Transverse colon (tissue), 4 donors: ENCODE measurements at regions not wholly inside any gene's neighbourhood (a gene's known extent, or its start where the extent isn't known, plus 50 kb on each side); places are given as distances from the start of the nearest gene placed in this dataset.

ENCODE experiments used
- DNase-seq: peaks from one replicate; pipeline ENCODE4 v3.0.0-alpha.2; 2019
- H3K27ac ChIP-seq, 4 donors: fragments of 200-600 bp; sonication (generic); 2 replicates each; pipeline ENCODE4 v1.5.1; 2016 to 2018; ENCODE audit warnings: inconsistent platforms in 4 of 4
- H3K27me3 ChIP-seq: fragments of 200-600 bp; sonication (generic); 2 replicates; pipeline ENCODE4 v1.5.1; 2017; ENCODE audit warnings: inconsistent platforms
- H3K36me3 ChIP-seq, 4 donors: fragments of 200-600 bp; sonication (generic); 2 replicates each; pipeline ENCODE4 v1.5.1; 2017 to 2019; ENCODE audit warnings: inconsistent platforms in 4 of 4
- H3K4me1 ChIP-seq, 4 donors: fragments of 200-600 bp; sonication (generic); 2 replicates each; pipeline ENCODE4 v1.5.1; 2017 to 2020; ENCODE audit warnings: inconsistent platforms in 4 of 4
- H3K4me3 ChIP-seq, 4 donors: fragments of 200-600 bp; sonication (generic); 1 replicate in 1 of 4; 2 replicates in 3 of 4; pipeline versions ENCODE4 v1.5.1 to v1.6.1; 2017 to 2019; ENCODE audit warnings: inconsistent platforms in 4 of 4
- H3K9me3 ChIP-seq, 2 donors: fragments of 200-600 bp; sonication (generic); 2 replicates each; pipeline ENCODE4 v1.5.1; 2017 to 2019; ENCODE audit warnings: inconsistent platforms in 2 of 2
- CTCF ChIP-seq, 5 experiments: fragments of 200-600 bp in 3 of 5; fragments of 450-650 bp in 2 of 5; sonication (generic) in 3 of 5; IDR thresholded peaks; 1 replicate in 2 of 5; 2 replicates in 3 of 5; pipeline ENCODE4 v1.5.1; 2016 to 2017; ENCODE audit warnings: antibody characterized with exemption in 5 of 5, inconsistent platforms in 3 of 5, mild to moderate bottlenecking in 2 of 5, moderate library complexity in 1 of 5
- EP300 ChIP-seq: sonication (generic); formaldehyde crosslinking; IDR thresholded peaks from one replicate; pipeline ENCODE4 v1.6.1; 2017; ENCODE audit warnings: antibody characterized with exemption, low read depth
- POLR2A ChIP-seq: fragments of 450-650 bp; IDR thresholded peaks from one replicate; pipeline ENCODE4 v1.6.1; 2016; ENCODE audit warnings: antibody characterized with exemption, mild to moderate bottlenecking, moderate library complexity
- POLR2AphosphoS5 ChIP-seq, 3 donors: sonication (generic); formaldehyde crosslinking; IDR thresholded peaks; one replicate each; pipeline ENCODE4 v1.6.1; 2016; ENCODE audit warnings: antibody characterized with exemption in 3 of 3
- WGBS, 2 donors: methylation state at CpG; one replicate each; pipeline ENCODE4 v1.1.5; 2018; ENCODE audit warnings: low coverage in 1 of 2; 5-methylcytosine and 5-hydroxymethylcytosine counted together
- in situ Hi-C, 4 donors: fragments of 200-750 bp; cut with MboI; loops; one replicate each; pipeline versions ENCODE4 v1.15.0 to v1.15.1; 2017; ENCODE audit warnings: low sequenced_read_pairs in 3 of 4, low pct_ligation_motif_present in 1 of 4, low pct_unique_long_range_greater_than_20kb in 1 of 4
- intact Hi-C: fragments of 100-400 bp; cut with DNase I; formaldehyde crosslinking; loops from one replicate; pipeline ENCODE4 v1.15.1; 2023; ENCODE audit warnings: low total_unique reads

- WGBS, 2 donors: 75 to 89% methylated on average over 1 of the region's 1 CpG
- H3K36me3 ChIP-seq: no peaks in the 10 kb centered on the region
- intact Hi-C loops (no loop called here), in situ Hi-C loops (no loop called here)
- no peaks in the 10 kb centered on the region for H3K9me3 ChIP-seq
- TF ChIP-seq CTCF (IDR thresholded peaks at IDR 0.05): no peak
- no peak for TF ChIP-seq EP300
- no peak for TF ChIP-seq POLR2A
- TF ChIP-seq POLR2AphosphoS5 (IDR thresholded peaks at IDR 0.05): no peak
- no peaks in the 10 kb centered on the region for H3K4me1 ChIP-seq
- H3K27ac ChIP-seq: no peak overlapping the region
- H3K27me3 ChIP-seq: no peaks in the 10 kb centered on the region
- no peak for DNase-seq
- H3K4me3 ChIP-seq: no peak overlapping the region
Observed at GRCh38 chr17:13874817-13875216, 194.5 kb upstream of the COX10 start.

GRCh38 chr17:13879961-13880466, 189.3 kb upstream of the COX10 start:
- no peaks in the 10 kb centered on the region for H3K36me3 ChIP-seq
- TF ChIP-seq CTCF (IDR thresholded peaks at IDR 0.05) (no peak), EP300 (no peak), POLR2A (no peak), POLR2AphosphoS5 (IDR thresholded peaks at IDR 0.05) (no peak)
- H3K27me3 ChIP-seq: no peaks in the 10 kb centered on the region
- DNase-seq: no peak
- 69 to 80% methylated on average over 4 to 5 of the region's 5 CpGs for WGBS, 2 donors
- in situ Hi-C loops (no loop called here), intact Hi-C loops (no loop called here)
- no peaks in the 10 kb centered on the region for H3K9me3 ChIP-seq
- H3K27ac ChIP-seq: no peak overlapping the region
- H3K4me1 ChIP-seq: no peaks in the 10 kb centered on the region
- no peak overlapping the region for H3K4me3 ChIP-seq

GRCh38 chr17:13883659-13884058, 185.6 kb upstream of the COX10 start:
- Histone ChIP-seq H3K9me3 (no peaks in the 10 kb centered on the region), H3K27me3 (no peaks in the 10 kb centered on the region), H3K4me3 (no peak overlapping the region), H3K4me1 (peaks cover 0 to 7% (median 0%) of the 10 kb centered on the region in 4 donors), H3K27ac (no peak overlapping the region), H3K36me3 (no peaks in the 10 kb centered on the region)
- DNase-seq: no peak
- 49 to 59% methylated on average over 3 of the region's 3 CpGs for WGBS, 2 donors
- intact Hi-C loops: no loop called here
- in situ Hi-C loops: no loop called here
- TF ChIP-seq POLR2A: no peak
- no peak for TF ChIP-seq EP300
- TF ChIP-seq POLR2AphosphoS5 (IDR thresholded peaks at IDR 0.05): no peak
- TF ChIP-seq CTCF (IDR thresholded peaks at IDR 0.05): no peak

GRCh38 chr17:13884347-13884746, 185.0 kb upstream of the COX10 start:
- H3K9me3 ChIP-seq: no peaks in the 10 kb centered on the region
- intact Hi-C loops (no loop called here), in situ Hi-C loops (no loop called here)
- TF ChIP-seq CTCF (IDR thresholded peaks at IDR 0.05) (no peak), EP300 (no peak), POLR2AphosphoS5 (IDR thresholded peaks at IDR 0.05) (no peak), POLR2A (no peak)
- DNase-seq: no peak
- no peak overlapping the region for H3K27ac ChIP-seq
- H3K27me3 ChIP-seq: no peaks in the 10 kb centered on the region
- peaks cover 0 to 7% (median 0%) of the 10 kb centered on the region in 4 donors for H3K4me1 ChIP-seq
- 86 to 87% methylated on average over 2 of the region's 2 CpGs for WGBS, 2 donors
- H3K36me3 ChIP-seq: no peaks in the 10 kb centered on the region
- no peak overlapping the region for H3K4me3 ChIP-seq
